Parathyroid adenoma (tissue), 2 donors: ENCODE measurements at regions not wholly inside any gene's neighbourhood (a gene's known extent, or its start where the extent isn't known, plus 50 kb on each side); places are given as distances from the start of the nearest gene placed in this dataset.

Experiments used
- H2AFZ ChIP-seq: fragments of 300-600 bp; sonication (generic); one replicate; pipeline ENCODE4 v1.7.0; 2017; ENCODE audit warnings: antibody characterized with exemption, mild to moderate bottlenecking
- H3K27ac ChIP-seq: fragments of 300-600 bp; sonication (generic); one replicate; pipeline ENCODE4 v1.7.0; 2017
- H3K27me3 ChIP-seq: fragments of 300-600 bp; sonication (generic); one replicate; pipeline ENCODE4 v1.7.0; 2017; ENCODE audit warnings: low read length; ENCODE audit not compliant: control insufficient read depth, insufficient read depth
- H3K36me3 ChIP-seq: fragments of 300-600 bp; sonication (generic); one replicate; pipeline ENCODE4 v1.7.0; 2017; ENCODE audit warnings: low read length; ENCODE audit not compliant: control insufficient read depth, insufficient read depth
- H3K4me1 ChIP-seq: fragments of 300-600 bp; sonication (generic); one replicate; pipeline ENCODE4 v1.7.0; 2017; ENCODE audit warnings: control low read depth
- H3K4me2 ChIP-seq: fragments of 300-600 bp; sonication (generic); one replicate; pipeline ENCODE4 v1.7.0; 2017; ENCODE audit warnings: low read length
- H3K4me3 ChIP-seq: fragments of 300-600 bp; sonication (generic); one replicate; pipeline ENCODE4 v1.7.0; 2017; ENCODE audit warnings: low read depth, low read length
- H3K79me2 ChIP-seq: fragments of 300-600 bp; sonication (generic); one replicate; pipeline ENCODE4 v1.7.0; 2017; ENCODE audit warnings: control low read depth
- H3K9ac ChIP-seq: fragments of 300-600 bp; sonication (generic); one replicate; pipeline ENCODE4 v1.7.0; 2017; ENCODE audit warnings: mild to moderate bottlenecking
- H3K9me3 ChIP-seq: fragments of 300-600 bp; sonication (generic); one replicate; pipeline ENCODE4 v1.7.0; 2017; ENCODE audit warnings: low read length; ENCODE audit not compliant: control insufficient read depth
- TF ChIP-seq, protein P1 (sequence below): fragments of 300-600 bp; sonication (generic); IDR thresholded peaks from one replicate; pipeline ENCODE4 v1.7.0; 2017; ENCODE audit warnings: antibody characterized with exemption, mild to moderate bottlenecking
- donor health status: primary hyperparathyroidism.

DNA sequence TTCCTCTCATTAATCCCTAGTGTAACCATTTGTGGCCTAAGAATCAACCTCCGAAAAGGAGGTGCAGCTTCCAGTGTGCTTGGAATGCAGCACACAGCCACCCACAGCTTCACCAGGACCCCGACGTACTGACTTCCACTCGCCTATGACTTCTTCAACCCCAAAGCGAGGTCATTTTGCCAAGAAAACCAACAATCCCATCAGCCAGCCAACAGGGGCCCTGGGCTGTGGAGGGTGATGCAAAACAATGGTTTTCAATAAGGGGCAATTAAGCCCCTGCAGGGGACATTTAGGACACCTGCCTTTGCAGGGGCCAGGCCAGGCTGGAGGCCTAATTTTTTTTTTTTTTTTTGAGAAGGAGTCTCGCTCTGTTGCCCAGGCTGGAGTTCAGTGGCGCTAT is 158.1 kb upstream of the SKOR2 start:
- H3K9ac ChIP-seq, result no peak overlapping the region
- TF ChIP-seq, protein P1, sequence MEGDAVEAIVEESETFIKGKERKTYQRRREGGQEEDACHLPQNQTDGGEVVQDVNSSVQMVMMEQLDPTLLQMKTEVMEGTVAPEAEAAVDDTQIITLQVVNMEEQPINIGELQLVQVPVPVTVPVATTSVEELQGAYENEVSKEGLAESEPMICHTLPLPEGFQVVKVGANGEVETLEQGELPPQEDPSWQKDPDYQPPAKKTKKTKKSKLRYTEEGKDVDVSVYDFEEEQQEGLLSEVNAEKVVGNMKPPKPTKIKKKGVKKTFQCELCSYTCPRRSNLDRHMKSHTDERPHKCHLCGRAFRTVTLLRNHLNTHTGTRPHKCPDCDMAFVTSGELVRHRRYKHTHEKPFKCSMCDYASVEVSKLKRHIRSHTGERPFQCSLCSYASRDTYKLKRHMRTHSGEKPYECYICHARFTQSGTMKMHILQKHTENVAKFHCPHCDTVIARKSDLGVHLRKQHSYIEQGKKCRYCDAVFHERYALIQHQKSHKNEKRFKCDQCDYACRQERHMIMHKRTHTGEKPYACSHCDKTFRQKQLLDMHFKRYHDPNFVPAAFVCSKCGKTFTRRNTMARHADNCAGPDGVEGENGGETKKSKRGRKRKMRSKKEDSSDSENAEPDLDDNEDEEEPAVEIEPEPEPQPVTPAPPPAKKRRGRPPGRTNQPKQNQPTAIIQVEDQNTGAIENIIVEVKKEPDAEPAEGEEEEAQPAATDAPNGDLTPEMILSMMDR, result no peak

DNA sequence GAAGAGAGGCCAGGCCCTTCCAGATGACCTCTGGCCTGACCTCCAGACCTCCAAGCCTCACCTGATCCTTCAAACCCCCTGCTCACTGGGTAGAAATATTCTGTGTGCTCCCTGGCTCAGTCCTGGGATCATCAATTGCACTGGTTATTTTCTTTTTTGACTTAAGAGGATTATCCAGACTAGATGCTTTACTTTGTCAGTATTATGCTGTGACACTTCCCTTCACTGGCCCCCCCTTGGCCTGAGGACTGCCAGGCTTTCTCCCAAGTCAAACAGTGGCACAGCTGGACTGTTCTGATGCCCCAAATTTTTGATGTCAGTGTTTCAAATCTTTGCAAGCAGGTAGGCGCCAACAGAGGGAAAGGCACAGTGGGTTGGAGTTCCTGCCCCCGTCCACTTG is 156.3 kb upstream of the SKOR2 start:
- no peak overlapping the region for H3K9ac ChIP-seq
- no peaks in the 10 kb centered on the region for H3K4me1 ChIP-seq
- no peaks in the 10 kb centered on the region for H3K36me3 ChIP-seq
- H3K27ac ChIP-seq, result no peak overlapping the region
- H3K4me3 ChIP-seq, result no peak overlapping the region
- TF ChIP-seq, protein P1, result no peak
- no peak overlapping the region for H2AFZ ChIP-seq
- H3K79me2 ChIP-seq, result no peaks in the 10 kb centered on the region
- H3K4me2 ChIP-seq, result no peak overlapping the region
- no peaks in the 10 kb centered on the region for H3K9me3 ChIP-seq
- H3K27me3 ChIP-seq, result no peaks in the 10 kb centered on the region

More for the DNA sequence above, 158.1 kb upstream of the SKOR2 start:
- no peaks in the 10 kb centered on the region for H3K9me3 ChIP-seq
- no peak overlapping the region for H3K4me2 ChIP-seq
- no peak overlapping the region for H3K4me3 ChIP-seq
- no peak overlapping the region for H3K27ac ChIP-seq
- no peaks in the 10 kb centered on the region for H3K79me2 ChIP-seq
- H3K27me3 ChIP-seq, result no peaks in the 10 kb centered on the region
- H3K4me1 ChIP-seq, result no peaks in the 10 kb centered on the region
- H2AFZ ChIP-seq, result no peak overlapping the region
- no peaks in the 10 kb centered on the region for H3K36me3 ChIP-seq

GRCh38 chr18:47404845-47405244 is 153.4 kb upstream of the SKOR2 start:
- TF ChIP-seq, protein P1, result no peak
- Histone ChIP-seq H3K4me3 (no peak overlapping the region), H2AFZ (no peak overlapping the region), H3K27me3 (no peaks in the 10 kb centered on the region), H3K79me2 (no peaks in the 10 kb centered on the region), H3K27ac (no peak overlapping the region), H3K4me2 (no peak overlapping the region), H3K9me3 (no peaks in the 10 kb centered on the region), H3K4me1 (no peaks in the 10 kb centered on the region), H3K36me3 (no peaks in the 10 kb centered on the region), H3K9ac (no peak overlapping the region)

DNA sequence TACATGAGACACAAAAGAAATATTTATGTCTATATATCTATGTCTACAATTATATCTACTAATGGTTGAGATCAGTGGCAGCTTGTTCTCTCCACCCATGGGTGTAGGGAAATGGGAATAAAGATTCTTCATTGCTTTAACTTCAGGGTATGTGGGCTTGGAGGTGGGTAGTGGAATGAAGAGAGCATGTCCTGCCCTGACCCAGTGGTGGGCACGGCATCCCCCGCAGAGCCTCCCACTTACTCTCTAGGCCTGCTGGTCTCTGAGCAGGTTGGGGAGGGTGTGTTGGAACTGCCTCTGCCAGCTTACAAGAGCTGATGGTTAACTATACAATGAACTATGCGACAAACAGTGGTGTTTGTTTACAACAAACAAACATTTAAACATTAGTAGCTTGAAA is 152.5 kb upstream of the SKOR2 start:
- H3K27me3 ChIP-seq, result no peaks in the 10 kb centered on the region
- H3K9me3 ChIP-seq, result no peaks in the 10 kb centered on the region
- H2AFZ ChIP-seq, result no peak overlapping the region
- H3K36me3 ChIP-seq, result no peaks in the 10 kb centered on the region
- no peak overlapping the region for H3K4me2 ChIP-seq
- no peaks in the 10 kb centered on the region for H3K4me1 ChIP-seq
- H3K79me2 ChIP-seq, result no peaks in the 10 kb centered on the region
- no peak overlapping the region for H3K27ac ChIP-seq
- H3K9ac ChIP-seq, result no peak overlapping the region
- TF ChIP-seq, protein P1, result no peak
- no peak overlapping the region for H3K4me3 ChIP-seq

DNA sequence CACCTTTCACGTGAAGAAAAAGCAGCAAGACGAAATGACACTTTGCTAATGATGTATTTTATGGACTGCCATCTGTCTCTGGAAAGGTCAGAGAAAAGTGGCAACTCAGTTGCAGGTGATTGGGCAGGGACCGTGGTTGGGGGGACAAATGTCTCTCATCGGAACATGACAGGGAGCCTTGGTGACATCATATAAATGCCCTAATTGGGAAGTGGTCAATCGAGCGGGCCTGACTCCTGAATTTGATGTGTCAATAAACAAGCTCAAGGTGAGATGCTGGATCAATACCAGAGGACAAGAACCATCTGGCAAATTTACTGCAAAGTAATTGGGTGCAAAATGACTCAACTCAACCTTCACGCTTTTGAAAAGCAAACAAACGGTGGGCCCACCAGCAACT is 151.9 kb upstream of the SKOR2 start:
- Histone ChIP-seq H3K79me2 (no peaks in the 10 kb centered on the region), H3K27ac (no peak overlapping the region), H3K27me3 (no peaks in the 10 kb centered on the region), H3K9ac (no peak overlapping the region), H3K4me1 (no peaks in the 10 kb centered on the region), H3K4me3 (no peak overlapping the region), H2AFZ (no peak overlapping the region), H3K36me3 (no peaks in the 10 kb centered on the region), H3K9me3 (no peaks in the 10 kb centered on the region), H3K4me2 (no peak overlapping the region)
- TF ChIP-seq, protein P1, result no peak
